ENCODE measurements at regions not wholly inside any gene's neighbourhood (a gene's known extent, or its start where the extent isn't known, plus 50 kb on each side); places are given as distances from the start of the nearest gene placed in this dataset.

GRCh38 chr22:23517804-23518375 lies 62.2 kb downstream of the IGLL1 start:
- Histone ChIP-seq H3K36me3 (ENCODE audit: control insufficient read depth, insufficient read depth, low read length) (no peaks in the 10 kb centered on the region), H3K4me3 (ENCODE audit: low read depth, low read length) (no peak overlapping the region), H3K27me3 (ENCODE audit: control insufficient read depth, insufficient read depth, low read length) (peaks cover 9% of the 10 kb centered on the region)
- DNase-seq (ENCODE audit: low read depth) (no peak), FAIRE-seq (no peak)
- TF ChIP-seq CTCF (IDR thresholded peaks at IDR 0.05; ENCODE audit: insufficient read depth, low read length, severe bottlenecking) = no peak

DNA sequence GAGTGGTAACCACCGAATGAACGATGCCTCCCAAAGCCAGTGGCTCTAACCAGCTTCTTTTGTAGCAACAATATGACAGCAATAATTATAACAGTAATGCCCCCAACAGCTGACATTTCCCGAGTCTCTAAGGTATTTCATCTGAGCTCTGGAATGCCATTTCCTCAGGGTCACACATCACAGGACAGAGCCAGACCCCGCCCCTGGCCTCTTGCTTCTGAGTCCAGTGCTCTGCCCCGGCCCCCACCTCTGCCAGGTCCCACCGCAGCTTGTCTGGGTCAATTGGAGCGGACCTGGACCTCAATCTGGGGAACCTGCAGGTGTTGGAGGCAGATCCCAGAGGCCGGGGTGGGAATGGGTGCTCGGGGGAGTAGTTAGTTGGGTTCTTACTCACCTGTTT lies 63.8 kb downstream of the IGLL1 start:
- Histone ChIP-seq H3K36me3 (ENCODE audit: control insufficient read depth, insufficient read depth, low read length) (no peaks in the 10 kb centered on the region), H3K27me3 (ENCODE audit: control insufficient read depth, insufficient read depth, low read length) (peaks cover 7% of the 10 kb centered on the region), H3K4me3 (ENCODE audit: low read depth, low read length) (no peak overlapping the region)
- no peak for TF ChIP-seq CTCF (IDR thresholded peaks at IDR 0.05; ENCODE audit: insufficient read depth, low read length, severe bottlenecking)
- DNase-seq (ENCODE audit: low read depth) (no peak), FAIRE-seq (no peak)

DNA sequence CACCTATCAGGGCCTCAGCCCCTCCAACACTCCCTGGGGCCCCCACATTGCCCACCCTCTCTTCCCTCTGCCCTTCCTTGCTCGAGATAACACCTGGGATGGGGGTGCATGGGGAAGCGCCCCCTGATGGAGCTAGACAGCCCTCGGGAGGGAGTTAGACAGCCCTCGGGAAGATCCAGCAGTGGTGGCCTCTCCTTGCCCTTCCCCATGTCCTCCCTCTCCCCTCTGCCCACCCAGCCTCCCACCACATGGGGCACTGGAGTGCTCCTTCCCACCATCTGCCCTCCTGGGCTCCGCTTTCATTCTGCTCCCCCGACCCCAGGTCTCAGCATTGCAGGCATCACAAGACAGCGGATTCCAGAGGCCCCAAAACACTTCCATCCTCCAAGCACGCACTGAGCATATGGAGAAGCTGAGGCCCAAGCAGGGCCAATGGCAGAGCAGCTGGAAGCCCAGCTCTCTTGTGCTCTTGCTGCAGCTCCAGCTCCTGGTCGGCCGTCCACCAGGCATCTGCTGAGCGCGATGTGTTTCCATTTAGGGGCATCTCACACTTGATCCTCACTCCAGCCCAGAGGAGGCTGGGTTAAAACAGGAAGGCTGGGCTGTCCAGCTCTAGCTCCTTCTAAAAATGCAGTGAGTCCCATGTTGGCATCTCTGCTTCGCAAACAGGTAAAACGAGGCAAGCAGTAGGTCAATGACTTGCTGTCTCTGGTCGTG lies 65.6 kb downstream of the IGLL1 start:
- Histone ChIP-seq H3K27me3 (ENCODE audit: control insufficient read depth, insufficient read depth, low read length) (no peaks in the 10 kb centered on the region), H3K36me3 (ENCODE audit: control insufficient read depth, insufficient read depth, low read length) (no peaks in the 10 kb centered on the region), H3K4me3 (ENCODE audit: low read depth, low read length) (no peak overlapping the region)
- FAIRE-seq = no peak
- DNase-seq (ENCODE audit: low read depth) = no peak
- no peak for TF ChIP-seq CTCF (IDR thresholded peaks at IDR 0.05; ENCODE audit: insufficient read depth, low read length, severe bottlenecking)

DNA sequence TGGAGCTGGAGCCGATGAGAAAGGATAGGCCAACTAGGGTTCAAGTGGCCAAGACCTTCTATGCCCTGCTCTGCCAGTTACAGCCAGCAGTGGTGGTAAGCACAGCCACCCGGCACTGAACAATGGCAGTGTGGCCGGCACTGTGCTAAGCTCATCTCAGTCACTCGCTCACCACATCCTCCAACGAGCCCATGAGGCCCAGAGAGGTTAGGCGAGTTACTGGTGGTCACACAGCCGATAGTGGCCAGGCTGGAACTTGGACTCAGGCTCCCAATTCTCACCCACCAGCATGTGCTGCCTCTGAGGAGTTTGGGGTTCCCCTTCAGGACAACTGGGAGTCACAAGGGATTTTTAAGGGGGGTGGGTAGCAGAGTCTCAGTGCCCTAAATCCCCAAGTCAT lies 66.4 kb downstream of the IGLL1 start:
- no peak overlapping the region for H3K4me3 ChIP-seq (ENCODE audit: low read depth, low read length)
- DNase-seq (ENCODE audit: low read depth) (no peak), FAIRE-seq (no peak)
- H3K27me3 ChIP-seq (ENCODE audit: control insufficient read depth, insufficient read depth, low read length) = no peaks in the 10 kb centered on the region
- no peaks in the 10 kb centered on the region for H3K36me3 ChIP-seq (ENCODE audit: control insufficient read depth, insufficient read depth, low read length)
- no peak for TF ChIP-seq CTCF (IDR thresholded peaks at IDR 0.05; ENCODE audit: insufficient read depth, low read length, severe bottlenecking)

DNA sequence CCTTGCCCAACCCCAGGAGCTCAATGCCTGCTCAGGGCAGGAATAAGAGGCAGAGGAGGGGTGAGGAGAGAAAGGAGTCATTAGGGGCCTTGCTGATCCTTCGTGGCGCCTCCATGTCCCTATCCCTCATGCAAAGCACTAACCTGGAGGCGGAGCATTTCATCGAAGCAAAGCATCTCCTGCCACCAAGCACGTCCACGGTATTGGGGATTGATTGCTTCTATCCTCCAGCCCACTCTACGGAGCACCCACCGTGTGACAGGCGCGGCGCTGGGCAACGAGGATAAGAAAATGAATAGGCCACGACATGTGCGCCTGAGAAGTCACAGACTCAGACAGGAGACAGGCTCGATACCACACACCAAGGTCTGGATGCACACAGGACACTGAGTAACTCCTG lies 67.0 kb downstream of the IGLL1 start:
- no peaks in the 10 kb centered on the region for H3K27me3 ChIP-seq (ENCODE audit: control insufficient read depth, insufficient read depth, low read length)
- H3K4me3 ChIP-seq (ENCODE audit: low read depth, low read length) = no peak overlapping the region
- no peak for DNase-seq (ENCODE audit: low read depth)
- peak; percentile 60 for FAIRE-seq
- no peak for TF ChIP-seq CTCF (IDR thresholded peaks at IDR 0.05; ENCODE audit: insufficient read depth, low read length, severe bottlenecking)
- no peaks in the 10 kb centered on the region for H3K36me3 ChIP-seq (ENCODE audit: control insufficient read depth, insufficient read depth, low read length)

GRCh38 chr22:23512721-23513120 lies 67.4 kb downstream of the IGLL1 start:
- no peak for DNase-seq (ENCODE audit: low read depth)
- no peaks in the 10 kb centered on the region for H3K36me3 ChIP-seq (ENCODE audit: control insufficient read depth, insufficient read depth, low read length)
- no peak for TF ChIP-seq CTCF (IDR thresholded peaks at IDR 0.05; ENCODE audit: insufficient read depth, low read length, severe bottlenecking)
- FAIRE-seq = no peak
- H3K27me3 ChIP-seq (ENCODE audit: control insufficient read depth, insufficient read depth, low read length) = no peaks in the 10 kb centered on the region
- H3K4me3 ChIP-seq (ENCODE audit: low read depth, low read length) = no peak overlapping the region

All from bronchial epithelial cell (primary cell).